HL-60 (cell line): ENCODE measurements at regions not wholly inside any gene's neighbourhood (a gene's known extent, or its start where the extent isn't known, plus 50 kb on each side); places are given as distances from the start of the nearest gene placed in this dataset.

Experiments
- DNase-seq, 2 experiments: peaks; one replicate each; pipeline ENCODE4 v3.0.0-alpha.2; 2010 to 2020; ENCODE audit warnings: low read depth in 1 of 2, low spot score in 1 of 2
- H3K27ac ChIP-seq: fragments of 250-450 bp; sonication (Bioruptor Pico); replicated peaks from 2 replicates; pipeline ENCODE4 v1.5.1; 2020; ENCODE audit warnings: mild to moderate bottlenecking, moderate library complexity
- H3K27me3 ChIP-seq: fragments of 250-450 bp; sonication (Bioruptor Pico); 2 replicates; pipeline ENCODE4 v1.5.1; 2021; ENCODE audit warnings: mild to moderate bottlenecking, moderate library complexity; ENCODE audit not compliant: insufficient read depth, poor library complexity, severe bottlenecking
- H3K4me3 ChIP-seq: replicated peaks from 2 replicates; pipeline ENCODE4 v1.5.1; 2011; ENCODE audit warnings: mild to moderate bottlenecking, control low read depth, low read length; ENCODE audit not compliant: insufficient read depth
- CTCF ChIP-seq: IDR thresholded peaks from one replicate; pipeline ENCODE4 v1.5.1; 2011; ENCODE audit warnings: low read length, control low read depth, inconsistent platforms; ENCODE audit not compliant: insufficient read depth
- GABPA ChIP-seq: IDR thresholded peaks from 2 replicates; pipeline ENCODE4 v1.6.1; 2012; ENCODE audit warnings: low read depth
- POLR2AphosphoS5 ChIP-seq: IDR thresholded peaks from 2 replicates; pipeline ENCODE4 v1.6.1; 2012; ENCODE audit warnings: low read depth
- SPI1 ChIP-seq: IDR thresholded peaks from 2 replicates; pipeline ENCODE4 v1.6.1; 2012; ENCODE audit warnings: low read depth, mild to moderate bottlenecking, borderline replicate concordance
- TF ChIP-seq, protein P1 (sequence below): IDR thresholded peaks from 2 replicates; pipeline ENCODE4 v1.6.1; 2012; ENCODE audit warnings: low read depth; ENCODE audit not compliant: insufficient replicate concordance

GRCh38 chrX:112137276-112137675 is 54.7 kb upstream of the TRPC5 start:
- no peak overlapping the region for H3K4me3 ChIP-seq
- no peak for TF ChIP-seq CTCF
- no peak for TF ChIP-seq POLR2AphosphoS5
- TF ChIP-seq SPI1 = no peak
- TF ChIP-seq, protein P1, sequence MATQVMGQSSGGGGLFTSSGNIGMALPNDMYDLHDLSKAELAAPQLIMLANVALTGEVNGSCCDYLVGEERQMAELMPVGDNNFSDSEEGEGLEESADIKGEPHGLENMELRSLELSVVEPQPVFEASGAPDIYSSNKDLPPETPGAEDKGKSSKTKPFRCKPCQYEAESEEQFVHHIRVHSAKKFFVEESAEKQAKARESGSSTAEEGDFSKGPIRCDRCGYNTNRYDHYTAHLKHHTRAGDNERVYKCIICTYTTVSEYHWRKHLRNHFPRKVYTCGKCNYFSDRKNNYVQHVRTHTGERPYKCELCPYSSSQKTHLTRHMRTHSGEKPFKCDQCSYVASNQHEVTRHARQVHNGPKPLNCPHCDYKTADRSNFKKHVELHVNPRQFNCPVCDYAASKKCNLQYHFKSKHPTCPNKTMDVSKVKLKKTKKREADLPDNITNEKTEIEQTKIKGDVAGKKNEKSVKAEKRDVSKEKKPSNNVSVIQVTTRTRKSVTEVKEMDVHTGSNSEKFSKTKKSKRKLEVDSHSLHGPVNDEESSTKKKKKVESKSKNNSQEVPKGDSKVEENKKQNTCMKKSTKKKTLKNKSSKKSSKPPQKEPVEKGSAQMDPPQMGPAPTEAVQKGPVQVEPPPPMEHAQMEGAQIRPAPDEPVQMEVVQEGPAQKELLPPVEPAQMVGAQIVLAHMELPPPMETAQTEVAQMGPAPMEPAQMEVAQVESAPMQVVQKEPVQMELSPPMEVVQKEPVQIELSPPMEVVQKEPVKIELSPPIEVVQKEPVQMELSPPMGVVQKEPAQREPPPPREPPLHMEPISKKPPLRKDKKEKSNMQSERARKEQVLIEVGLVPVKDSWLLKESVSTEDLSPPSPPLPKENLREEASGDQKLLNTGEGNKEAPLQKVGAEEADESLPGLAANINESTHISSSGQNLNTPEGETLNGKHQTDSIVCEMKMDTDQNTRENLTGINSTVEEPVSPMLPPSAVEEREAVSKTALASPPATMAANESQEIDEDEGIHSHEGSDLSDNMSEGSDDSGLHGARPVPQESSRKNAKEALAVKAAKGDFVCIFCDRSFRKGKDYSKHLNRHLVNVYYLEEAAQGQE = no peak
- no peak for TF ChIP-seq GABPA
- no peak overlapping the region for H3K27ac ChIP-seq
- no peaks in the 10 kb centered on the region for H3K27me3 ChIP-seq
- no peak for DNase-seq
